Lung (tissue), 11 donors: ENCODE measurements at regions not wholly inside any gene's neighbourhood (a gene's known extent, or its start where the extent isn't known, plus 50 kb on each side); places are given as distances from the start of the nearest gene placed in this dataset.
"Not testable (repeated sequence)": the region's sequence is repeated elsewhere in the genome, so short reads cannot be mapped to it uniquely, and the experiment has no call there.

Source experiments
- ATAC-seq: fragments of 200-7000 bp; cut with Tn5 transposase; one replicate; pipeline ENCODE4 v1.9.1; 2020; ENCODE audit warnings: moderate number of reproducible peaks; ENCODE audit not compliant: insufficient read depth, low FRiP score
- DNase-seq, 3 donors: peaks; one replicate each; pipeline ENCODE4 v3.0.0-alpha.2; 2013 to 2017
- H3K27ac ChIP-seq, 2 donors: one replicate each; pipeline ENCODE4 v1.5.1; 2013; ENCODE audit warnings: mild to moderate bottlenecking in 2 of 2, moderate library complexity in 2 of 2, control low read depth in 1 of 2, inconsistent platforms in 1 of 2, low read depth in 1 of 2, low read length in 1 of 2
- H3K27me3 ChIP-seq, 3 donors: one replicate each; pipeline ENCODE4 v1.5.1; 2013; ENCODE audit warnings: low read length in 2 of 3; ENCODE audit not compliant: control insufficient read depth in 3 of 3, insufficient read depth in 3 of 3
- H3K36me3 ChIP-seq, 4 donors: one replicate each; pipeline ENCODE4 v1.5.1; 2013; ENCODE audit warnings: low read length in 4 of 4, mild to moderate bottlenecking in 1 of 4, moderate library complexity in 1 of 4; ENCODE audit not compliant: control insufficient read depth in 4 of 4, insufficient read depth in 4 of 4
- H3K4me1 ChIP-seq, 5 donors: one replicate each; pipeline ENCODE4 v1.5.1; 2013; ENCODE audit warnings: low read length in 5 of 5, mild to moderate bottlenecking in 2 of 5, moderate library complexity in 1 of 5; ENCODE audit not compliant: control insufficient read depth in 5 of 5, insufficient read depth in 5 of 5
- H3K4me3 ChIP-seq: one replicate; pipeline ENCODE4 v1.5.1; 2013; ENCODE audit warnings: mild to moderate bottlenecking, control low read depth, moderate library complexity
- H3K9ac ChIP-seq, 2 donors: one replicate each; pipeline ENCODE4 v1.5.1; 2013; ENCODE audit warnings: low read length in 2 of 2, control low read depth in 1 of 2; ENCODE audit not compliant: insufficient read depth in 1 of 2
- H3K9me3 ChIP-seq, 4 donors: one replicate each; pipeline ENCODE4 v1.5.1; 2013; ENCODE audit warnings: low read length in 3 of 4, mild to moderate bottlenecking in 1 of 4, moderate library complexity in 1 of 4; ENCODE audit not compliant: control insufficient read depth in 4 of 4, insufficient read depth in 3 of 4
- CTCF ChIP-seq: IDR thresholded peaks from 2 replicates; pipeline ENCODE4 v1.5.1; 2012; ENCODE audit warnings: mild to moderate bottlenecking; ENCODE audit errors: control extremely low read depth, extremely low read depth
- WGBS, 2 donors: extraction: QIAGEN DNeasy Blood & Tissue Kit; methylation state at CpG; one replicate each; pipeline ENCODE4 v1.1.7; 2013; 5-methylcytosine and 5-hydroxymethylcytosine counted together
- donor health status: control.
- donor health status: control.
- donor health status: Bipolar disorder and iron deficiency.
- donor health status: healthy.
- donor health status: DM: yes; HTN: yes; CAD: no.

DNA sequence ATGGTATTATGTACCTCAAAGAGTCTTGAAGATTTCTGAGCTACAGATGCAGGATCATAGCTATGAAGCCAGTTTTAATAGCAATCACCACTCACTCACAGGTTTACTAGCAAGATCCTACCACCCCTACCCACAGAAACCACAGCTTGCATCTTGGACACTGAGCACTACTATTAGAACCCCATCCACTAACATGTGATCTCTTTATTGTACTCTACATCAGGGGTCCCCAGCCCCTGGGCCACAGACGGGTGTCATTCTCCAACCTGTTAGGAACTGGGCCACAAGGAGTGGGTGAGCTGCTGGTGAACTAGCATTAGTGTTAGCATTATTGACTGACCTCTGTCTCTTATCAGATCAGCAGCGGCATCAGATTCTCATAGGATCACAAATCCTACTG lies 844.8 kb upstream of the CHORDC1 start:
- no peak overlapping the region for H3K27ac ChIP-seq
- 92 to 100% methylated on average over 2 of the region's 2 CpGs for WGBS, 2 donors
- H3K9ac ChIP-seq, result no peak overlapping the region
- H3K27me3 ChIP-seq, result no peaks in the 10 kb centered on the region
- no peaks in the 10 kb centered on the region for H3K4me1 ChIP-seq
- no peak for TF ChIP-seq CTCF
- H3K9me3 ChIP-seq, result peaks cover 0 to 2% (median 0%) of the 10 kb centered on the region in 4 donors
- no peak for ATAC-seq
- no peaks in the 10 kb centered on the region for H3K36me3 ChIP-seq
- no peak for DNase-seq
- no peak overlapping the region for H3K4me3 ChIP-seq

DNA sequence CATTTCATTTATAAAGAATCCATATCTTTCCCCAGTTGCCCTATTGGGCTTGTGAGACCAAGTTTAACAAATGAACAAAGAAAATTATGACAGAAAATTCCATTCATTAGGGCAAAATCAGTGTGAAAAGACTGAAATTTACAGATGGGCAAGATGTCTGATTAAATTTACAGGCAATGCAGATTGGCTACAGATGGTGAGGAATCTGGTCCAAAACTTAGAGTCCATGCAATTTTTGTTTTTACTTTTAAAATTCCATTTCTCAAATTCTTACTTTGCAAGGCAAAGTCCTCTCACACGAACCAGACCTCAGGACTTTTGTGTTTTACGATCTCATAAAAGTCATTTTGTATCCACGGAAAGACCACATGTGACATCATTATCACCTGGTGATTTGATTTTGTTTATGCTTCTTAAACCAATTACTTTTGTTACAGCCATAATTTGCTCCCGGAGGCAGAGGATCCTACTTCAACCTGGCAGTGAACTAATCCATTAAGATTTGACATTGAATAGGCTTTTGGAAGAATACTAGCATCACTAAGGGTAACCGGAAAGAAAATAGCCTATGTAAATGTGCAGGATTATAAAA lies 843.7 kb upstream of the CHORDC1 start:
- TF ChIP-seq CTCF, result no peak
- 67 to 78% methylated on average over 5 of the region's 5 CpGs for WGBS, 2 donors
- Histone ChIP-seq H3K4me1 (no peaks in the 10 kb centered on the region), H3K36me3 (no peaks in the 10 kb centered on the region), H3K27ac (no peak overlapping the region), H3K4me3 (no peak overlapping the region), H3K27me3 (no peaks in the 10 kb centered on the region), H3K9ac (no peak overlapping the region), H3K9me3 (peaks cover 0 to 2% (median 0%) of the 10 kb centered on the region in 4 donors)
- DNase-seq, result no peak
- ATAC-seq, result no peak

GRCh38 chr11:91063399-91063798 lies 840.5 kb upstream of the CHORDC1 start:
- H3K9me3 ChIP-seq, H3K27ac ChIP-seq, ATAC-seq, H3K9ac ChIP-seq, H3K27me3 ChIP-seq, DNase-seq, H3K4me1 ChIP-seq, H3K4me3 ChIP-seq, H3K36me3 ChIP-seq: not testable (repeated sequence)
- 96 to 97% methylated on average over 22 to 29 of the region's 29 CpGs for WGBS, 2 donors

DNA sequence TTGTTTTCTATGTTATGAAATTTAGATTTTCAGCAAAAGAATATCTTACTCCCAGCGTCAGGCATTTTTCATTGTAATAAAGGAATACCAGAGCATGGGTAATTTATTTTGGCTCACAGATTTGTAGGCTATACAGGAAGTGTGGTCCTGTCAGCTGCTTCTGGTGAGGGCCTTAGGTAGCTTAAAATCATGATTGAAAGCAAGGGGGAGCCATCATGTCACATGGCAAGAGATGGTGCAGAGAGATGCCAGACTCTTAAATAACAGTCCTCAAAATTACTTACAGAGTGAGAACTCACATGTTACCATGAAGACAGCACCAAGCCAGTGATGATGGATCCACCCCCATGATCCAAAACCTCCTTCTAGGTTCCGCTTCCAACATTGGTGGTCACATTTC lies 825.0 kb upstream of the CHORDC1 start:
- peaks cover 0 to 2% (median 0%) of the 10 kb centered on the region in 4 donors for H3K9me3 ChIP-seq
- H3K4me3 ChIP-seq, result no peak overlapping the region
- DNase-seq (no peak), ATAC-seq (no peak)
- H3K4me1 ChIP-seq, result no peaks in the 10 kb centered on the region
- no peak overlapping the region for H3K27ac ChIP-seq
- no peaks in the 10 kb centered on the region for H3K27me3 ChIP-seq
- H3K36me3 ChIP-seq, result no peaks in the 10 kb centered on the region
- 84 to 86% methylated on average over 2 of the region's 2 CpGs for WGBS, 2 donors
- TF ChIP-seq CTCF, result no peak
- H3K9ac ChIP-seq, result no peak overlapping the region
